ENCODE measurements at regions not wholly inside any gene's neighbourhood (a gene's known extent, or its start where the extent isn't known, plus 50 kb on each side); places are given as distances from the start of the nearest gene placed in this dataset.

DNA sequence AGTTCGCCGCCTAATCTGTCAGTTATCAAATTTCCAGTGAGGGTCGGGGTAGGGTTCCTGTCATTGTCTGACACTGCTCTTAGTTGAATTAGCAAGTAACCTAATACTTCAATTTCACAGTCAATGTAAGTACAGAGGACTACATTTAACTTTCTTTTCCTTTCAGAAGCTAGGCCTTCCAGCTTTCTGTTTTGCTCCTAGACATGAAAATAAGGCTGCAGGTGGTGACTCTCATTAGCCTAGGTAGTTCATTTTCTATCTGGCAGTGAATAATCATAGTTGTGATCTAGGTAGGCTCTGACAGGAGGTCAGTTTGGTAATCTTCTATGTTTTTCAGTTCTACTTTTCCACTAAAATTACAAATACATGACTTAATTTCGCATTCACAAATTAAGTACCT, 783.1 kb downstream of the MRPL39 start:
- no peaks in the 10 kb centered on the region for H3K4me1 ChIP-seq
- H3K36me3 ChIP-seq: no peaks in the 10 kb centered on the region
- H3K27ac ChIP-seq: no peak overlapping the region
- no peak overlapping the region for H3K4me3 ChIP-seq
- ATAC-seq (no peak), DNase-seq (no peak)
- no peaks in the 10 kb centered on the region for H3K27me3 ChIP-seq (ENCODE audit: low read depth)
- TF ChIP-seq, protein P1, sequence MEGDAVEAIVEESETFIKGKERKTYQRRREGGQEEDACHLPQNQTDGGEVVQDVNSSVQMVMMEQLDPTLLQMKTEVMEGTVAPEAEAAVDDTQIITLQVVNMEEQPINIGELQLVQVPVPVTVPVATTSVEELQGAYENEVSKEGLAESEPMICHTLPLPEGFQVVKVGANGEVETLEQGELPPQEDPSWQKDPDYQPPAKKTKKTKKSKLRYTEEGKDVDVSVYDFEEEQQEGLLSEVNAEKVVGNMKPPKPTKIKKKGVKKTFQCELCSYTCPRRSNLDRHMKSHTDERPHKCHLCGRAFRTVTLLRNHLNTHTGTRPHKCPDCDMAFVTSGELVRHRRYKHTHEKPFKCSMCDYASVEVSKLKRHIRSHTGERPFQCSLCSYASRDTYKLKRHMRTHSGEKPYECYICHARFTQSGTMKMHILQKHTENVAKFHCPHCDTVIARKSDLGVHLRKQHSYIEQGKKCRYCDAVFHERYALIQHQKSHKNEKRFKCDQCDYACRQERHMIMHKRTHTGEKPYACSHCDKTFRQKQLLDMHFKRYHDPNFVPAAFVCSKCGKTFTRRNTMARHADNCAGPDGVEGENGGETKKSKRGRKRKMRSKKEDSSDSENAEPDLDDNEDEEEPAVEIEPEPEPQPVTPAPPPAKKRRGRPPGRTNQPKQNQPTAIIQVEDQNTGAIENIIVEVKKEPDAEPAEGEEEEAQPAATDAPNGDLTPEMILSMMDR (IDR thresholded peaks at IDR 0.05): no peak
- intact Hi-C loops (cut with DNase I): no loop called here
- H3K9me3 ChIP-seq: no peaks in the 10 kb centered on the region

DNA sequence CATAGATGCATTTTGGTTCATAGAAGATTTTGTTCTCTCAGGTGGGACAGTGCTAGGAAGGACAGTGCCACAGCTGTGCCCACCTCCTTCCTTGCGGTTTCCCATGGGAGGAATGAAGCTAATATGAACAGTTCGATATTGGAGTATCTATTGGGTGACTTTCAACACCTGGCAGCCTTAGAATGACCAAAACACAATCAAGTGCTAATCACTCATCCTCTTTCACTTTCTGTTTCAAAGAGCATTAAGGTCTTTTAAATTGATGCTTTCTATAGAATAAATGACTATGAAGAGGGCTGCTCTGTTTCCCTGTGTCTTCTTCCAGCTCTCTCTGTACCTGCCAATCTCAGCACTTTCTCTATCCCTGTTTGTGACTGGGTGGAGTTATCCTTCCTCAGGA, 784.0 kb downstream of the MRPL39 start:
- TF ChIP-seq, protein P1 (IDR thresholded peaks at IDR 0.05): no peak
- DNase-seq: no peak
- H3K4me3 ChIP-seq: no peak overlapping the region
- no peaks in the 10 kb centered on the region for H3K36me3 ChIP-seq
- H3K9me3 ChIP-seq: no peaks in the 10 kb centered on the region
- H3K27me3 ChIP-seq (ENCODE audit: low read depth): no peaks in the 10 kb centered on the region
- no peak overlapping the region for H3K27ac ChIP-seq
- intact Hi-C loops (cut with DNase I): no loop called here
- no peak for ATAC-seq
- H3K4me1 ChIP-seq: no peaks in the 10 kb centered on the region

DNA sequence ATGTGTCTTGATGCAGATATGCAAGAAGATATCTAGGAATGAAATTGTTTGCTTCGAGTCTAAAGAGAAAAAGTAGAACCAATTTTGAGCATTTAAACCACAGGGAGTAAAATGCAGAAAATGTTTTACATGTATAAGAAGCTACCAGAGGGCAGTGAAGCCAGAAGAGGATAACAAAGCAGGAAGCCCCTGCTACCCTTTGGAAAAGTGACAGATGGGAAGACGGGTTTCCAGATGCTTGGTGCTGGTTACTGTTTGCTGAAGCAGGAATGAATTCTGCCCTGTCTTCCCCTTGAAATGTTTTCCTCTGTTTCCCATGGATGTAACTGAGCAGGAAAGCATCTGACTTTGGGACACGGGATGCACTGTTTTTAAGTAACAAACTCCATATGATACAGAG, 822.2 kb downstream of the MRPL39 start:
- Histone ChIP-seq H3K27me3 (ENCODE audit: low read depth) (no peaks in the 10 kb centered on the region), H3K4me3 (no peak overlapping the region), H3K9me3 (no peaks in the 10 kb centered on the region), H3K27ac (no peak overlapping the region), H3K36me3 (no peaks in the 10 kb centered on the region), H3K4me1 (no peaks in the 10 kb centered on the region)
- DNase-seq (no peak), ATAC-seq (no peak)
- intact Hi-C loops (cut with DNase I): no loop called here
- TF ChIP-seq, protein P1 (IDR thresholded peaks at IDR 0.05): no peak

DNA sequence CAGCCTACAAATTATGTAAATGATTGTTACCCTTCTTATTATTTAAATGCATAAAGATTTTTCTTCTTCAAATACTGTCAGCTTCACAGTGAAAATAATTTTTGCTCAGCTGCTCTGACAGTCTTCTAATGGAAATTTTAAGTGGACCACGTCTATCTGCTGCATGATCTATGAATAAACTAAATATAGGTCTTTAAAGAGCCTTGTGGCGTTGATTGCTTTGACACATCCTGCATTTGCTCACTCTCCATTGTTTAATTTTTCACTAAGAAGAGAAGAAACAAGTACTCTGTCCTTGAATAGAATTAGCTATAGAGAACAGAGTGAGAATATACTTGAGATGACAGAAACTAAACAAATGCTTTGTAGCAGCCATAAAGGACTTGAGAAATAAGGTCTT, 826.1 kb downstream of the MRPL39 start:
- TF ChIP-seq, protein P1 (IDR thresholded peaks at IDR 0.05): no peak
- H3K27ac ChIP-seq: no peak overlapping the region
- no peaks in the 10 kb centered on the region for H3K27me3 ChIP-seq (ENCODE audit: low read depth)
- H3K9me3 ChIP-seq: no peaks in the 10 kb centered on the region
- ATAC-seq (no peak), DNase-seq (no peak)
- intact Hi-C loops (cut with DNase I): no loop called here
- H3K4me1 ChIP-seq: no peaks in the 10 kb centered on the region
- H3K4me3 ChIP-seq: no peak overlapping the region
- no peaks in the 10 kb centered on the region for H3K36me3 ChIP-seq

DNA sequence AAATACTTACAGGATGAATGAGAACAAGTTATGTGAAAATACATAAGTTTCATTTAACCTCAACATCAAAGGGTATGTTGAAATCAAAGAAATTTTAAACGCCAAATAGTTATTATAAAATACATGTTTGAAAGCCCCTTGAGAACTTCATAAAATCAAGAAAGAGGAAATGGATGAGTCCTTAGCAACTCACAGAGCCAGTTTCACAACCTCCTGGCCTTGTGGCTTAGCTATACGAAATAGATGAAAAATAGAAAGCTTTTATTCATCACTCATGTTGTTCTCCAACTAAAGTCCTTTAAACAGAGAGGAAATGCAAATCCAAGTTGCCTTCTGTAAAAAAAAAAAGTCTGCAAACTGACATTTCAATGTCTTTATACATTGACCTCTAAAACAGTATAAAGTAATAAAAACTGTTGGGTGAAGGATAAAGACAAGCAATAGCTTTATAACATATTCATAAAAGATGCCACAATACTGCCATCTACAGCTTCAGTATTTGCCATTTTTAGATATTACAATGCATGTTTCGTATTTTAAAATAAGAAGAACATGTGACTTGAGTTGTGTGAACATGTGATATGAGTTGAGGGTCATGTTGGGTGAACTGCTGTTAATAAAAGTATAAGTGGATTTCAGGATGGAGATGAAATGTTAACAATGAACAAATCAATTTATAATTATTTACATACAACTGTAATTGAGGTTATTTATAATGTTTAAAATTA, 847.8 kb downstream of the MRPL39 start:
- TF ChIP-seq, protein P1 (IDR thresholded peaks at IDR 0.05): no peak
- Histone ChIP-seq H3K9me3 (no peaks in the 10 kb centered on the region), H3K27ac (no peak overlapping the region), H3K4me1 (no peaks in the 10 kb centered on the region), H3K4me3 (no peak overlapping the region), H3K36me3 (no peaks in the 10 kb centered on the region), H3K27me3 (ENCODE audit: low read depth) (no peaks in the 10 kb centered on the region)
- DNase-seq (no peak), ATAC-seq (no peak)
- intact Hi-C loops (cut with DNase I): no loop called here
